ENCODE measurements at regions not wholly inside any gene's neighbourhood (a gene's known extent, or its start where the extent isn't known, plus 50 kb on each side); places are given as distances from the start of the nearest gene placed in this dataset.

DNA sequence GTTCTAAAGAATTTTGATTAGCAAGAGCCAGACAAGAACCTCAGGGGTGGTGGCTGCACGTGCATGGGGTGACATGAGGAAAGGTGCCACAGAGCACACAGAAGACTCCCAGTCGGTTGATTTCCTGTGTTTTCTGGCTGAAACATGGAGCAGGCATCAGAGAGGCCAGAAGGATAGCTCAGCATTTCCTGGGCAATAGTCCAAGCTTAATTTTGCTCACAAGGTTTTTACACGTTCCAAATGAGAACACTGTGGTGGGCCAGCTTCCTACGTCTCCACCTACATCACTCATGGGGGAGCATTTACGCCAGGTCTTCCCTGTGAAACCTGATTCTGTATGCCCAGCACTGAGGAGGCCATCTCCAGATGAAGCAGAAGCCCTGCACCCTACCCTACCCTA lies 212.5 kb upstream of the CLNK start:
- Mint-ChIP-seq H3K27me3 (ENCODE audit: insufficient read depth) (no peaks in the 10 kb centered on the region), H3K36me3 (ENCODE audit: low read depth) (no peaks in the 10 kb centered on the region), H3K4me1 (peaks cover 15% of the 10 kb centered on the region), H3K27ac (no peak overlapping the region), H3K4me3 (no peak overlapping the region), H3K9me3 (peaks cover 1% of the 10 kb centered on the region)
- Histone ChIP-seq H3K27ac (ENCODE audit: low read depth, low read length) (no peak overlapping the region), H3K27me3 (ENCODE audit: control insufficient read depth, insufficient read depth, low read length, poor library complexity, severe bottlenecking) (no peaks in the 10 kb centered on the region), H3K9ac (ENCODE audit: extremely low read depth, low read length, poor library complexity, severe bottlenecking) (no peak overlapping the region), H3K36me3 (ENCODE audit: control insufficient read depth, insufficient read depth, low read length) (no peaks in the 10 kb centered on the region), H3K4me1 (ENCODE audit: control insufficient read depth, insufficient read depth, low read length) (no peaks in the 10 kb centered on the region), H3K4me3 (ENCODE audit: low read length) (no peak overlapping the region), H3K9me3 (ENCODE audit: control insufficient read depth, low read length) (no peaks in the 10 kb centered on the region)
- WGBS, 2 experiments (ENCODE audit: insufficient coverage in 1 of 2, insufficient read length in 1 of 2), result 92 to 100% methylated on average over 4 to 5 of the region's 5 CpGs
- DNase-seq, result no peak
- TF ChIP-seq, protein P1, sequence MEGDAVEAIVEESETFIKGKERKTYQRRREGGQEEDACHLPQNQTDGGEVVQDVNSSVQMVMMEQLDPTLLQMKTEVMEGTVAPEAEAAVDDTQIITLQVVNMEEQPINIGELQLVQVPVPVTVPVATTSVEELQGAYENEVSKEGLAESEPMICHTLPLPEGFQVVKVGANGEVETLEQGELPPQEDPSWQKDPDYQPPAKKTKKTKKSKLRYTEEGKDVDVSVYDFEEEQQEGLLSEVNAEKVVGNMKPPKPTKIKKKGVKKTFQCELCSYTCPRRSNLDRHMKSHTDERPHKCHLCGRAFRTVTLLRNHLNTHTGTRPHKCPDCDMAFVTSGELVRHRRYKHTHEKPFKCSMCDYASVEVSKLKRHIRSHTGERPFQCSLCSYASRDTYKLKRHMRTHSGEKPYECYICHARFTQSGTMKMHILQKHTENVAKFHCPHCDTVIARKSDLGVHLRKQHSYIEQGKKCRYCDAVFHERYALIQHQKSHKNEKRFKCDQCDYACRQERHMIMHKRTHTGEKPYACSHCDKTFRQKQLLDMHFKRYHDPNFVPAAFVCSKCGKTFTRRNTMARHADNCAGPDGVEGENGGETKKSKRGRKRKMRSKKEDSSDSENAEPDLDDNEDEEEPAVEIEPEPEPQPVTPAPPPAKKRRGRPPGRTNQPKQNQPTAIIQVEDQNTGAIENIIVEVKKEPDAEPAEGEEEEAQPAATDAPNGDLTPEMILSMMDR (conservative IDR thresholded peaks at IDR 0.05), result no peak

DNA sequence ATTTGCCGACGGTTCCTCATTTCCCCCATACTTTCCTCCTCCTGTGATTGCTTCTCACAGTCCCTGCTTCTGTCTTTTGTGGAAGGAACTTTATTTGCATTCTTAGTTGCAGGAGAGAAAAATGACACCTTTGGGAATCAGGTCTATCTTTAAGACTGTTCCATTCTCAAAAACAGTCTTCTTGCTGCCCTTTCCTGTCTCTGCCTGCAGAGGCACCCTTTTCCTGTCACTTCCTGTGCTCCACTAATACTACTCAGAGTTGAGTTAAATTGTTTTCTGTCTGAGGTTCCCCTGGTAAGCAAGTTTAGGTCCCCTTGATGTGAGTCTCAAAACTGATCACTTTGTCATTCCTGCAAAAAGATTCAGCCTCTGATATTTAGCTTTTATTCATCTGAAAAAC lies 208.8 kb upstream of the CLNK start:
- Histone ChIP-seq H3K4me3 (ENCODE audit: low read length) (no peak overlapping the region), H3K36me3 (ENCODE audit: control insufficient read depth, insufficient read depth, low read length) (no peaks in the 10 kb centered on the region), H3K4me1 (ENCODE audit: control insufficient read depth, insufficient read depth, low read length) (no peaks in the 10 kb centered on the region), H3K9me3 (ENCODE audit: control insufficient read depth, low read length) (no peaks in the 10 kb centered on the region), H3K9ac (ENCODE audit: extremely low read depth, low read length, poor library complexity, severe bottlenecking) (no peak overlapping the region), H3K27me3 (ENCODE audit: control insufficient read depth, insufficient read depth, low read length, poor library complexity, severe bottlenecking) (no peaks in the 10 kb centered on the region), H3K27ac (ENCODE audit: low read depth, low read length) (no peak overlapping the region)
- 100% methylated on average over 2 of the region's 2 CpGs; no CpG with 5 or more reads in 1 of the 2 experiments for WGBS, 2 experiments (ENCODE audit: insufficient coverage in 1 of 2, insufficient read length in 1 of 2)
- H3K36me3 Mint-ChIP-seq (ENCODE audit: low read depth), result no peaks in the 10 kb centered on the region
- no peak overlapping the region for H3K27ac Mint-ChIP-seq
- peaks cover 1% of the 10 kb centered on the region for H3K9me3 Mint-ChIP-seq
- TF ChIP-seq, protein P1 (conservative IDR thresholded peaks at IDR 0.05), result peak; percentile 82
- DNase-seq, result no peak
- no peaks in the 10 kb centered on the region for H3K27me3 Mint-ChIP-seq (ENCODE audit: insufficient read depth)
- H3K4me3 Mint-ChIP-seq, result no peak overlapping the region
- H3K4me1 Mint-ChIP-seq, result peaks cover 5% of the 10 kb centered on the region

DNA sequence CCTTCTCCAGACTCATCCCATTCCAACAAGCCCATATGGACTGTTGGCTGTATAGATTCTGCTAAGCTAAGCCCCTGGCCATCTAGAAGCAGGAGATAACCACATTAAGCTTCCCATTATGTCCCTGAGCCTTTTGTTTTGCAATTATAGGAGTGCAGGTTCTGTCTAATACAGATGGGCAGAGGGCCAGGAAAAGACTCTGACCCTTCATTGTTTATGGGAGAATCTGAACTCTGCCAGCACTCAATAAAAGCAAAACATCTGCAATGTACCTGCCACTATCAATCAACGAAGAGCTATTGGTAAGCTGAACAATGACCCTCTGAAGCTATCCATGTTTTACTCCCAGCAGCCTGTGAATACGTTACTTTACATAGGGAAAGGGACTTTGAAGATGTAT lies 207.3 kb upstream of the CLNK start:
- Mint-ChIP-seq H3K27ac (no peak overlapping the region), H3K27me3 (ENCODE audit: insufficient read depth) (no peaks in the 10 kb centered on the region), H3K9me3 (no peaks in the 10 kb centered on the region), H3K36me3 (ENCODE audit: low read depth) (no peaks in the 10 kb centered on the region), H3K4me3 (no peak overlapping the region), H3K4me1 (peaks cover 5% of the 10 kb centered on the region)
- H3K9me3 ChIP-seq (ENCODE audit: control insufficient read depth, low read length), result no peaks in the 10 kb centered on the region
- H3K36me3 ChIP-seq (ENCODE audit: control insufficient read depth, insufficient read depth, low read length), result no peaks in the 10 kb centered on the region
- WGBS, 2 experiments (ENCODE audit: insufficient coverage in 1 of 2, insufficient read length in 1 of 2), result 69 to 83% methylated on average over 2 of the region's 2 CpGs
- no peaks in the 10 kb centered on the region for H3K27me3 ChIP-seq (ENCODE audit: control insufficient read depth, insufficient read depth, low read length, poor library complexity, severe bottlenecking)
- H3K4me1 ChIP-seq (ENCODE audit: control insufficient read depth, insufficient read depth, low read length), result no peaks in the 10 kb centered on the region
- no peak overlapping the region for H3K4me3 ChIP-seq (ENCODE audit: low read length)
- H3K9ac ChIP-seq (ENCODE audit: extremely low read depth, low read length, poor library complexity, severe bottlenecking), result no peak overlapping the region
- H3K27ac ChIP-seq (ENCODE audit: low read depth, low read length), result no peak overlapping the region
- no peak for DNase-seq
- TF ChIP-seq, protein P1 (conservative IDR thresholded peaks at IDR 0.05), result no peak
